Endothelial cell of umbilical vein (primary cell): ENCODE measurements at regions not wholly inside any gene's neighbourhood (a gene's known extent, or its start where the extent isn't known, plus 50 kb on each side); places are given as distances from the start of the nearest gene placed in this dataset.

Experiments
- CTCF ChIP-seq, 2 donors: IDR thresholded peaks; 1 replicate in 1 of 2; 2 replicates in 1 of 2; pipeline ENCODE4 v1.5.1; 2011; ENCODE audit warnings: low read length in 2 of 2, mild to moderate bottlenecking in 2 of 2, moderate library complexity in 2 of 2, control low read depth in 1 of 2, inconsistent platforms in 1 of 2, low read depth in 1 of 2; ENCODE audit not compliant: insufficient read depth in 1 of 2; ENCODE audit errors: extremely low read depth in 1 of 2
- EZH2 ChIP-seq: IDR thresholded peaks from 2 replicates; pipeline ENCODE4 v1.6.1; 2012; ENCODE audit warnings: borderline replicate concordance, low read depth, mild to moderate bottlenecking, moderate library complexity, low read length, inconsistent platforms; ENCODE audit not compliant: severe bottlenecking
- FOS ChIP-seq: IDR thresholded peaks from 2 replicates; pipeline ENCODE4 v1.6.1; 2011; ENCODE audit warnings: mild to moderate bottlenecking, low read length, moderate library complexity, borderline replicate concordance; ENCODE audit not compliant: insufficient read depth
- GATA2 ChIP-seq: IDR thresholded peaks from 2 replicates; pipeline ENCODE4 v1.7.0; 2011; ENCODE audit warnings: low read depth, mild to moderate bottlenecking, moderate library complexity, mixed read lengths, low read length; ENCODE audit not compliant: insufficient read length, insufficient read depth
- MYC ChIP-seq: IDR thresholded peaks from one replicate; pipeline ENCODE4 v1.6.1; 2011; ENCODE audit warnings: mild to moderate bottlenecking, low read depth, low read length
- POLR2A ChIP-seq: IDR thresholded peaks from 2 replicates; pipeline ENCODE4 v1.6.1; 2012; ENCODE audit warnings: low read depth, mild to moderate bottlenecking, control low read depth, low read length
- POLR2AphosphoS5 ChIP-seq: IDR thresholded peaks from 2 replicates; pipeline ENCODE4 v1.6.1; 2012; ENCODE audit warnings: low read depth, mild to moderate bottlenecking, control low read depth, low read length, moderate library complexity; ENCODE audit not compliant: insufficient read depth

DNA sequence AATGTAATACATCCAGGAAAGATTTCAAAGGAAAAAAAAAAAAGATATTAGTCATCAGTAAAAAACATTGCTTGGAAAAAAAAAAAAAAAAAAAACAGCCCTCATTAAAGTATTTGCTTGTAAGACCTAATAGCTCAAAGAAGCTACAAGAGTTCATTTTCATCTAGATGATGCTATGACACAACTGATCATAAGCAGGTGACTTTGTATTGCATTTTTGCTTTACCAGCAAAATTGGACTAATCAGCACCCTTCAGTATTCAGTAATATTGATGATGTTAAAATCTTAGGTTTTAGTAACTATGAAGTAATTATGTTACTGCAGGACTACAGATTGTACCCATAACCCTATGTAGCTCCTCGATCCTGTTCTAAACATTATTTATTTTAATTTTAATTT is 214.7 kb upstream of the CADM2 start:
- TF ChIP-seq CTCF (IDR thresholded peaks at IDR 0.05; ENCODE audit: extremely low read depth in 1 of 2, insufficient read depth in 1 of 2, low read depth in 1 of 2, low read length in 2 of 2): no peak
- no peak for TF ChIP-seq POLR2A
- TF ChIP-seq POLR2AphosphoS5: no peak
- no peak for TF ChIP-seq GATA2
- TF ChIP-seq MYC: no peak
- no peak for TF ChIP-seq FOS
- no peak for TF ChIP-seq EZH2
